Nephron progenitor cell (in vitro differentiated cells): ENCODE measurements at regions not wholly inside any gene's neighbourhood (a gene's known extent, or its start where the extent isn't known, plus 50 kb on each side); places are given as distances from the start of the nearest gene placed in this dataset.

Experiments
- DNase-seq: peaks from one replicate; pipeline ENCODE4 v3.0.0; 2021
- H3K27ac Mint-ChIP-seq: 2 replicates; pipeline ENCODE4 v1.8.0; 2021; ENCODE audit warnings: mild to moderate bottlenecking, moderate library complexity, mixed read lengths
- H3K27me3 Mint-ChIP-seq: 2 replicates; pipeline ENCODE4 v1.8.0; 2021; ENCODE audit warnings: mild to moderate bottlenecking, low read depth, mixed read lengths; ENCODE audit not compliant: poor library complexity
- H3K36me3 Mint-ChIP-seq: 2 replicates; pipeline ENCODE4 v1.8.0; 2021; ENCODE audit warnings: low read depth, mixed read lengths
- H3K4me1 Mint-ChIP-seq: 2 replicates; pipeline ENCODE4 v1.8.0; 2021; ENCODE audit warnings: mixed read lengths
- H3K4me3 Mint-ChIP-seq: 2 replicates; pipeline ENCODE4 v1.8.0; 2021; ENCODE audit warnings: mild to moderate bottlenecking, moderate library complexity, mixed read lengths
- H3K9me3 Mint-ChIP-seq: 2 replicates; pipeline ENCODE4 v1.8.0; 2021; ENCODE audit warnings: mild to moderate bottlenecking, moderate library complexity, mixed read lengths
- CTCF ChIP-seq: fragments of 200-600 bp; sonication (generic); IDR thresholded peaks from 2 replicates; pipeline ENCODE4 v1.5.0; 2021; ENCODE audit warnings: antibody characterized with exemption

- TF ChIP-seq CTCF, result no peak
- no peak overlapping the region for H3K4me3 Mint-ChIP-seq
- no peaks in the 10 kb centered on the region for H3K27me3 Mint-ChIP-seq
- no peak overlapping the region for H3K27ac Mint-ChIP-seq
- DNase-seq, result no peak
- H3K9me3 Mint-ChIP-seq, result no peaks in the 10 kb centered on the region
- H3K36me3 Mint-ChIP-seq, result no peaks in the 10 kb centered on the region
- H3K4me1 Mint-ChIP-seq, result no peaks in the 10 kb centered on the region
Observed at GRCh38 chr17:53574038-53574437, 248.7 kb upstream of the KIF2B start.

GRCh38 chr17:53571342-53571741 is 251.4 kb upstream of the KIF2B start:
- Mint-ChIP-seq H3K4me3 (no peak overlapping the region), H3K27ac (no peak overlapping the region), H3K4me1 (no peaks in the 10 kb centered on the region), H3K9me3 (no peaks in the 10 kb centered on the region), H3K27me3 (no peaks in the 10 kb centered on the region), H3K36me3 (no peaks in the 10 kb centered on the region)
- TF ChIP-seq CTCF, result no peak
- no peak for DNase-seq

GRCh38 chr17:53570731-53571130 is 252.0 kb upstream of the KIF2B start:
- Mint-ChIP-seq H3K4me1 (no peaks in the 10 kb centered on the region), H3K9me3 (no peaks in the 10 kb centered on the region), H3K27ac (no peak overlapping the region), H3K36me3 (no peaks in the 10 kb centered on the region), H3K27me3 (no peaks in the 10 kb centered on the region), H3K4me3 (no peak overlapping the region)
- TF ChIP-seq CTCF, result no peak
- DNase-seq, result no peak

- Mint-ChIP-seq H3K4me3 (no peak overlapping the region), H3K4me1 (no peaks in the 10 kb centered on the region), H3K27me3 (no peaks in the 10 kb centered on the region), H3K36me3 (no peaks in the 10 kb centered on the region), H3K27ac (no peak overlapping the region), H3K9me3 (no peaks in the 10 kb centered on the region)
- no peak for DNase-seq
- no peak for TF ChIP-seq CTCF
Observed at GRCh38 chr17:53560953-53561352, 261.8 kb upstream of the KIF2B start.

- H3K36me3 Mint-ChIP-seq, result no peaks in the 10 kb centered on the region
- peaks cover 5% of the 10 kb centered on the region for H3K9me3 Mint-ChIP-seq
- H3K4me3 Mint-ChIP-seq, result no peak overlapping the region
- H3K4me1 Mint-ChIP-seq, result no peaks in the 10 kb centered on the region
- TF ChIP-seq CTCF, result no peak
- H3K27me3 Mint-ChIP-seq, result peaks cover 3% of the 10 kb centered on the region
- no peak for DNase-seq
- H3K27ac Mint-ChIP-seq, result no peak overlapping the region
Observed at GRCh38 chr17:53548252-53548651, 274.5 kb upstream of the KIF2B start.

GRCh38 chr17:53543472-53543871 is 279.3 kb upstream of the KIF2B start:
- no peaks in the 10 kb centered on the region for H3K36me3 Mint-ChIP-seq
- DNase-seq, result no peak
- no peak for TF ChIP-seq CTCF
- no peak overlapping the region for H3K27ac Mint-ChIP-seq
- no peaks in the 10 kb centered on the region for H3K4me1 Mint-ChIP-seq
- H3K9me3 Mint-ChIP-seq, result no peaks in the 10 kb centered on the region
- no peak overlapping the region for H3K4me3 Mint-ChIP-seq
- peaks cover 4% of the 10 kb centered on the region for H3K27me3 Mint-ChIP-seq
